ENCODE measurements at regions not wholly inside any gene's neighbourhood (a gene's known extent, or its start where the extent isn't known, plus 50 kb on each side); places are given as distances from the start of the nearest gene placed in this dataset.
"Not testable (repeated sequence)": the region's sequence is repeated elsewhere in the genome, so short reads cannot be mapped to it uniquely, and the experiment has no call there.

DNA sequence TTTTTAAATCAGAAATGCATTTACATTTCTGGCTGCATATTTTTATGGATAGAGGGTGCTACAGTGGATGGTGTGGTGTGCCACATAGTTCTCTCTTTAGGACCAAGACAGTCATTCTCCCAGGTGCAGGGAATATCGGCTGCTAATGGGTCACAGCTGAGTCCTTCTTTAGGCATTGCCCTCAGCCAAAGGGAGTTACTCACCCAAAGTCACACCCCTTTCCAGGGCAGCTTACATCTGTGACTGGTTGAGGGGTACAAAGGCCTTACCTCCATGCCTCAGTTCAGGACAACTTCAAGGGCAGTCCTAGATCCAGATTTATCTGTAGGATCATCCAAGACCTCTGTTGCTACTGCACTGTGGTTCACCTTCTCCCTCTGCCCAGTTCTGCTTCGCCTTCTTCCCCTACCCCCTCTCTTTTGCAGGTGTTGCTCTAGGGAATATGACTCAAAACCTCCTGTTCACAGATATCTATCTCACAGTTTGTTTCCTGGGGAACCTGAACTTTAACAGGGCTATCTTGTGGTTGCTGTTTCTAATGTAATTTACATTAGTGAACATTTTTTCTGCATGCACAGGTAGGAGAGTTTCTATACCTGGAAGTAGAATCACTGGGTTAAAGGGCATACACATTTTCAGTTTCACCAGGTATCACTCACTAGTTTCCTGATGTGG is 413.9 kb downstream of the RPS6KC1 start:
- DNase-seq (ENCODE audit: low spot score): no peak

DNA sequence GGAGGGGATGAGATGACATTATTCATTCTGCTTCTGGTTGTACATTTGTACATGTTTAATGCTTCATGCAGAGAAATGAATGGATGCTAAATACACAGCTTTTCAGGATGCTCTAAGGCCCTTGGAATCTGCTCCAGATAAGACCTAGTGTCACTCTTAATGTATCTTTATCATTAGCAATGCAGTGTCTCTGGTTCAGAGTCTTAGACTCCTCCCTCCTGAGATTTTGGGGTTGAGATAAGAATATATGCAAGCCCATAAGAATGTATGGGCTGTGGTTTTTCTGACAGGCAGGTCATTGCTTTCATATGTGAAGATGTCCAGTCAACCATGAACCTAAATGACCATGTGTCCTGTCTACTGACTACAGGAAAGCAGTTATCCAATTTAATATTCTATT is 415.5 kb downstream of the RPS6KC1 start:
- no peak for DNase-seq (ENCODE audit: low spot score)

DNA sequence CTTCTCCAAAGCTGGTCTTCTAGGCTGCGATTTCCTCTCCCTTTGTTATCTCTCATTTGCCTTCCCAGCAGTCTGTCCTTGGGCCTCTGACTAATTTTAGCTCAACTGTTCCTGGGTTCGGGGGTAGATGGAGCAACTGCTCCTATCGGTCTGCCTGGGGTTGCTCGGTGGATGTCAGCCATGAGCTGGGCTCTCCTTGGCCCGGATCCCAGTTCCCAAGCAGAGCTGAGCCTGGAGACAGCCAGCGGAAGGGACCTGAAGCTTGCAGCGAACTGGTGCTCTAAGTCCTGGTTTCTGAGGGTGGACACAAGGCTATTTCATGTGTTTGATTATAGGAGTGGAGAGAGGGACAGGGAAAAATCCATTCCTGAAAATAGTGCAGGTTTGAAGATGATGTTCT is 423.0 kb downstream of the RPS6KC1 start:
- DNase-seq (ENCODE audit: low spot score): peak; percentile 31

DNA sequence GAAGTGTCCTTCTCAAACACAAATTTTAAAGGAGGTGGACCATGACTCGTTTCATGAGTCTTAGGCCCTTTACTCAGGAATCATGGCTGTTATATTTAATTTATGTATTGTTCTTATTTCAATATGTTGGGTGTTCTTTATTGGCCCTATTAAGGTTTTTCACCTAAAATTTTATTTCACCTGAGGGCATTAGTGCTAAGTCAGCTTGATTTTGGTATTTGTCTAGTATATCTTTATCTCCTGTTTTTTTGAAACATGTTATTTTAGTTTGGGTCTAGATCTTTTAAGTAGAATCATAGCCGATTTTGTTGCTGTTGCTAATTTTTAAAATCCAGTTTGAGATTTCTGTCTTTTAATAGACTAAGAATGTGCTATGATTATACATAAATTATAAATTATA is 430.4 kb downstream of the RPS6KC1 start:
- no peak for DNase-seq (ENCODE audit: low spot score)

DNA sequence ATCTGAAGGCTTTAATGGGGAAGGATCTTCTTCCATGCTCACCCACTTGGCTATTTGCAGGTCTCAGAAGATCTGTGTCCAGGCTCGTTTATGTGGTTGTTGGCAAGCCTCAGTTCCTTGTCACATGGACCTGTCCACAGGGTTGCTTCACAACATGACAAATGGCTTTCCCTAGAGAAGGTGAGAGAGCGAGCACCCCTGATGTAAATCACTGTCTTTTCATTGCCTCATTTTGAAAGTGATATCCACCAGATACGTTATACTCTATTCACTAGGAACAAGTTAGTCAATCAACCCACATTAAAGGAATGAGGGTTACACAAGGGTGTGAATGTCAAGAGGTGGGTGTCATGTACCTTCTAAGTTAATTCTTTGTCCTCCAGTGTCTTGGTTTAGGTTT is 433.3 kb downstream of the RPS6KC1 start:
- no peak for DNase-seq (ENCODE audit: low spot score)

DNA sequence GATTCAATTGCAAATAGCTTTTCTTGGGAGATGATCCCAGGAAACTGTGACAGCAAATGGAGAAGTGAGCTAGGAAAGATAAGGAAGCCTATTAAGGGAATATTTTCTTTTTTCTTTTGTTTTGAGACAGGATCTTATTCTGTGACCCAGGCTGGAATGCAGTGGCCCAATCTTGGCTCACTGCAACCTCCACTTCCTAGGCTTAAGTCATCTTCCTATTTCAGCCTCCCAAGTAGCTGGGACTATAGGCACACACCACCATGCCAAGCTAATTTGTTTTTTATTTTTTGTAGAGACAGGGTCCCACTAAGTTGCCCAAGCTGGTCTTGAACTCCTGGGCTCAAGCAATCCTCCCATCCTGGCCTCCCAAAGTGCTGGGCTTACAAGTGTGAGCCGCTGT is 433.7 kb downstream of the RPS6KC1 start:
- no peak for DNase-seq (ENCODE audit: low spot score)

DNA sequence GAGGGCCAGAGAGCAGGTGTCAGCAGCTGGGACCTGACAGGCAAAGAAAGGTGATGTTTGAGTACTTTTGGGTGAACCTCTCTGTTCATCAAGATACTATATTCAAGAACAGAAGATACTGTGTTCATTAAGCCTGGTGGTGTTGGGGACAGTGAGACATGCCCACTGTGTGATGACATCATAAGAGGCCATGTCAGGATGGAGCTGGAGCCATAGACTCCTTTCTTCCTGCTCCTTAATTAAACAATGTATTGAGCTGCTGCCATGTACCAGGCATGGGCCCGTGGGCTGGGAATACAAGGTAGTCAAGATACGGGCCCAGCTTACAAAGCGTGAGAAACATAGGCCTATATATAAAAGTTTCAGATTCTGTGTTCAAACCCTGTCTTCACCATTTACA is 435.4 kb downstream of the RPS6KC1 start:
- DNase-seq (ENCODE audit: low spot score): no peak

DNA sequence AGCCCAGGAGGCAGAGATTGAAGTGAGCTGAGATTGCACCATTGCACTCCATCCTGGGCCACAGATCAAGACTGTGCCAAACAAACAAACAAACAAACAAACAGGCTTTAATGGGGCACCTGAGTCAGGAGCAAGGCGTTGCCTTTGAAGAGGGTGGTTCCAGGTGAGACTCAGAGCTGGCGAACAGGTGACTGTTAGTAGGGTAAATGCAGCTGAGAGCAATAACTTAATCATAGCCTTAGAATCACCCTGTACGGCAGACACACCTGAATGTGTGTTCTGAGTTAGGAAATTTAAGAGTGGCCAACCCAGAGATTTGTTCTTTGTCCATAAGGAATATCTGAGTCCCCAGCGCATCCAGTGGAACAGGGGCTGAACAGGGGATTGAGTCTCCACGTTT is 440.4 kb downstream of the RPS6KC1 start:
- no peak for DNase-seq (ENCODE audit: low spot score)

DNA sequence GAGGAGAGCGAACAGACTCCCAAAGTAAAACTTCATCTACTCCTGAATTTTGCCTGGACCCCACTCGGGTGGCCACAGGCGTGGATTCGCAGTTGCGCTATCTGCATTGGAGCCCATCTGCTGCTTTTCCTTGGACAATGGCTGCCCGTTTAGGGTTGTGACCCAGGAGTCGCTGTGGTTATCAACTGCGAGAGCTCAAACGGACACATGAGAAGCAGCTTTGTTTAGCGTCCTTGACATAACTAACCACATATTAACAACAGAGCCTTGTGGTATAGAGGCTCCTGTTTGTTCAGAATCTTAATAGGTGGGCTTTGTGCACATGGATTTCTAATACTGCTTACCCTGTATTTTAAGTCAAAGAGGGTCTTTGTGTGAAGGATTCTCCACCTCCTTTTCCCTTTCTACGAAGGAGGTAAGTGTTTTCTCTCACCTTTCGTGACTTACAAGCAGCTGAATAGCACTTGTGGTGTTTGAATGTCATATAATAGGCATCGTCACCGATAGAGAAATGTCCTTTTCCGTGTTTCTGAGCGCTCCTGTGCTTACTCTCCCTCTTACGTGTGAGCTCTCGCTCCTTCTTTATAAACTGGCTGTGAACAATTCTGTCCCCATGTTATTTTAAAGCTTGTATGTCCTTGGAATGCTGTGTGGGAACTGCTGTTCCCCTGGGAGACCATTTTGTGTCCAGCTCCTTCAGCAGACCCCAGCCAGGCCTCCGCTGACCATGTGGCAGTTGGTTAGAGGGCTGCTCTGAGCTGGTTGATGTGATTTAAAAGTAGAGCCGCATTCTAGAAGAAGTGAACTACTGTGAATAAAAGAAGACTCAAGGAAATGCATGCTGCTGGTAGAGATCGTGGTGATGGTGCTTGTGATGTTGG is 441.4 kb downstream of the RPS6KC1 start:
- no peak for DNase-seq (ENCODE audit: low spot score)

DNA sequence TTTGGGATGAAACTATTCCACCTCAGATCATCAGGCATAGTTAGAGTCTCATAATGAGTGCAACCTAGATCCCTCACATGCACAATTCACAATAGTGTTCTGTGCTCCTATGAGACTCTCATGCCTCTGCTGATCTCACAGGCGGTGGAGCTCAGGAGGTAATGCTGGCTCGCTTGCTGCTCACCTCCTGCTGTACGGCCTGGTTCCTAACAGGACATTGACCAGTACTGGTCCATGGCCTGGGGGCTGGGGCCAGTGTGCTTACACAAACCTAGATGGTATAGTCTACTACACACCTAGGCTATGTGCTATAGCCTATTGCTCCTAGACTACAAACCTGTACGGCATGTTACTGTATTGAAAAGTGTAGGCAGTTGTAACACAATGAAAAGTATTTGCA is 448.4 kb downstream of the RPS6KC1 start:
- no peak for DNase-seq (ENCODE audit: low spot score)

DNA sequence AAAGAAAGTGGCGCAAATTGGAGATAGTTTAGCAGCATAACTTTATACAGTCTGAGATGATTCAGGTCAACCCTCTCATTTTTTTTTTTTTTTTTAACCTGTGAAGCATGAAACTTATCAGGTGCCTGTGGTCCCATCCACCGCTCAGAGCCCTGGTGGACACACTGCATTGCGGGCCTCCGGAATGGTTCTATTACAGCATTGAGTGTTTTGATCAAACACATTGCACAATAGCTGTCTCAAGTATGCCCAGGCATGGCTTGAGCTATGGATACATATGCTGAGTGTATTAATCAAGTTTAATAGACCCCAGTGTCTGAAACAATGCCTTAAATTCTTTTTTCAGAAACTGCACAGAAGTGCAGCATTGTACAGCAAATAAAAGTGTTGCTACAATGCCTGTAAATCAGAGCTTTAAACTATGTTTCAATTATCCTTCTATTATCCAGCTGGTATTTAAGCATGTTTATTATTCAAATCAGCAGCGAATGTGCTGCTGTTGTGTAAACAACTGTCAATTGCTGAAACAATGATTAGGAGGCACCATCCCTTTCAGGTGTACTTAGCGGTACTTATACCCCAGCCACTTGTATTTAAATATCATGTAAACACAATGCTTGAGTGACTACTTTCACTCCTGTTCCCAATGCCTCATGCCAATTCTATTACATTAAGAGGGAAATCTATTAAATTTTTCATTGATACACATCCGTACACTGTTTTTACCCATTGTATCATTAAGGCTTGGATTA is 456.6 kb downstream of the RPS6KC1 start:
- DNase-seq (ENCODE audit: low spot score): no peak

DNA sequence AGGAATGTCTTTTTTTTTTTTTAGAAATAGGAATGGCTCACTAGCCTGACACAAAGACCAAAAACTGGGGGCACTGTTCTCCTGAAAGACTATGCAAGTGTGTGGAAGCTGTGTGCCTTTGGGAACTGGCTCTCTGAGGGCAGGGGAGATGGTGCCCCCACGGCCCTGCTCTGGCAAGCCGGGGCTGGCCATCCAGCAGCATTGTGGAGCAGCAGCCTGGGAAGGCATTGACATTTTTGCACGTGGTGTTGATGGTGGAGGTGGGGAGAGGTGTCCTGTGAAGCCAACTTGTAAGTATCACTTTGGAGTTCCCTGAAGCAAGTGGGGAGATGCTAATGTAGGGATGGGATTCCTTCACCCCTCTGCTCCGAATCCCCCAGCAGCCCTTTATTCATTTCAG is 460.1 kb downstream of the RPS6KC1 start:
- no peak for DNase-seq (ENCODE audit: low spot score)

DNA sequence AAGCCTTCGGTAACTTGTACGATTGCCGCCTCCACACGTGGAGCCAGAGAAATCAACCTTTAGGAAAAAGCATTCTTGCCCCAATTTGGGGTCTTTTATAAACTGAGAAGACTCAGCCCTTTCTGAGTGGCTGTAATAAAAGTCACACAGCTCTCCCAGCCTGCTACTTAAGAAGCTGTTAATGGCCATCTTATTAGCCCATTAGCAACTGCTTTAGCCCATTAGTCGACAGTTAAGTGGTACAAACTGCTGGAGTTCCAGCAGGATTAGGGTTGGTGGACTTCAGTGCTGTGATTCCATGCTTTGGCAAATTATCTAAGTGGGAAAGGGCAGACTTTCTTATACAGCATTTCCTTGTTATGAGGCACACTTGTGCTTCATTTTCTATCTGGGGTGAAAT is 461.3 kb downstream of the RPS6KC1 start:
- no peak for DNase-seq (ENCODE audit: low spot score)

DNA sequence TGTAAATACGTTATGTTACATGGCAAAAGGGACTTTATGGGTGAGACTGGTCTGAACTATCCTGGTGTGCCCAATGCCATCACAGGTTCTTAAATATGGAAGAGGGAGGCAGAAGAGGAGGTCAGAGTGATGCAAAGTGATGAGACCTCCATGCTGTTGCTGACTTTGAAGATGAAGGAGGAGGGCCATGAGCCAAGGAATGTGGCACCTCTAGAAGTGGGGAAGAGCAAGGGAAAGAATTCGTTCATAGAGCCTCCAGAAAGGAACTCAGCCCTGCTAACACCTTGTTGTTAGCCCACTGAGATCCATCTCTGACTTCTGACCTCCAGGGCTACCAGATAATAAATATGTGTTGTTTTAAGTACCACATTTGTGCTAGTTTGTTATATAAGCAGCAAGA is 462.0 kb downstream of the RPS6KC1 start:
- DNase-seq (ENCODE audit: low spot score): no peak

DNA sequence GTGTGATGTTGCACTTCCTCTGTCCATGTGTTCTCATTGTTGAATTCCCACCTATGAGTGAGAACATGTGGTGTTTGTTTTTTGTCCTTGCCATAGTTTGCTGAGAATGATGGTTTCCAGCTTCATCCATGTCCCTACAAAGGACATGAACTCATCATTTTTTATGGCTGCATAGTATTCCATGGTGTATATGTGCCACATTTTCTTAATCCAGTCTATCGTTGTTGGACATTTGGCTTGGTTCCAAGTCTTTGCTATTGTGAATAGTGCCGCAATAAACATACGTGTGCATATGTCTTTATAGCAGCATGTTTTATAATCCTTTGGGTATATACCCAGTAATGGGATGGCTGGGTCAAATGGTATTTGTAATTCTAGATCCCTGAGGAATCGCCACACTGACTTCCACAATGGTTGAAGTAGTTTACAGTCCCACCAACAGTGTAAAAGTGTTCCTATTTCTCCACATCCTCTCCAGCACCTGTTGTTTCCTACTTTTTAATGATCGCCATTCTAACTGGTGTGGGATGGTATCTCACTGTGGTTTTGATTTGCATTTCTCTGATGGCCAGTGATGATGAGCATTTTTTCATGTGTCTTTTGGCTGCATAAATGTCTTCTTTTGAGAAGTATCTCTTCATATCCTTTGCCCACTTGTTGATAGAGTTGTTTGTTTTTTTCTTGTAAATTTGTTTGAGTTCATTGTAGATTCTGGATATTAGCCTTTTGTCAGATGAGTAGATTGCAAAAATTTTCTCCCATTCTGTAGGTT is 463.6 kb downstream of the RPS6KC1 start:
- DNase-seq (ENCODE audit: low spot score): not testable (repeated sequence)

DNA sequence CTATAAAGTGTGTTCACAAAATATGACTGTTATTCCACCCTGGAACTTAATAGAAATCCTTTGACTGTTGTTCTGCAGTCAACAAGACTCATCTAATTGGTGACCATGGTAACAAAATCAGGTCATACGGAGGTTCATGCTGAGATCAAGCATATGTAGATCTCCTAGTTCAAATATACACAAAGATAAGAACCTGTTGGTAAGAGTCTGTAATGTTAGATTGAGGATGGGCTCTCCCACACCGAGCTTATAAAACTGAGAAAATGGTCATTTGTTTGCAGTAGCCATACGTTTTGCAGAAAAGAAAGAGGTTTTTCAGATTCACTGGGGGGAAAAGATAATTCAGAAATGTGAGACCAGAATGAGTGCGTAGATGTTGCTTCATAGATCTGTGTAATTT is 468.1 kb downstream of the RPS6KC1 start:
- DNase-seq (ENCODE audit: low spot score): no peak

DNA sequence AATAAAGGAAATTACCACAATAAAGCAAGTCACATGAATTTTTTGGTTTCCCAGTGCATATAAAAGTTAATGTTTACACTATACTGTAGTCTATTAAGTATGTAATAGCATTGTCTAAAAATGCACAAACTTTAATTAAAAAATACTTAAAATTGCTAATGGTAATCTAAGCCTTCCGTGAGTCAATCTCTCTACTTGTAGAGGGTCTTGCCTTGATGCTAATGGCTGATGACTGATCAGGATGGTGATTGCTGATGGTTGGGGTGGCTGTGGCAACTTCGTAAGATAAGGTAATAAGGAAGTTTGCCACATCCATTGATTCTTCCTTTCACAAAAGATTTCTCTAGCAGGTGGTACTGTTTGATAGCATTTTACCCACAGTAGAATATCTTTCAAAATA is 466.6 kb upstream of the PROX1 start:
- DNase-seq (ENCODE audit: low spot score): no peak

DNA sequence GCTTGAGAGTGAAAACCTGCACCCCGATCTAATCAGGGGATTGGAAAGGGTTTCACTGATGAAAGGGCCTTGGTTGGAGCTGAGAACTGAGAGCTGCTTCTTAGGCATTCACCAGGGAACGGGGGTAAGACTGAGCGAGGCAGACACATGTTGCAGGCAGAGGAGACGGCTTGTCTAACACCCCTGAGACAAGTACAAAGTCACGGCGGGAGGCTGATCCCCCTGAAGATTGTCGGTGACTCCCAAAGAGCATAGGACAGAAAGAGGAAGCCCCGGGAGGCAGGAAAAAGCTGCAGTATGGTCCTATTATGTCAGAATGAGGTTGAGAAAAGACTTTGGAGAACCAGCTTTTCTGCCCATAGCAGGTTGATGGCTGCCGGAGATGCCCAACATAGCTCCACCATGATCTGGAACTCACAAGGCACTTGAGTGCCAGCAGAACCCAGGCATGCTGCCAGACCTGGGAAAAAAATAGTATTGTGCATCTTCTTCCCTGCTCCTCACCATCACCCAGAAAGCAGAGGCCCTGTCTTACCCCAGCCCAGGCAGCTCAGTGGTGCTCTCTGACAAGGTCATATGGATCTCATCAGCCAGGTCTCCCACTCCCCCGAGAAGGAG is 463.9 kb upstream of the PROX1 start:
- no peak for DNase-seq (ENCODE audit: low spot score)

DNA sequence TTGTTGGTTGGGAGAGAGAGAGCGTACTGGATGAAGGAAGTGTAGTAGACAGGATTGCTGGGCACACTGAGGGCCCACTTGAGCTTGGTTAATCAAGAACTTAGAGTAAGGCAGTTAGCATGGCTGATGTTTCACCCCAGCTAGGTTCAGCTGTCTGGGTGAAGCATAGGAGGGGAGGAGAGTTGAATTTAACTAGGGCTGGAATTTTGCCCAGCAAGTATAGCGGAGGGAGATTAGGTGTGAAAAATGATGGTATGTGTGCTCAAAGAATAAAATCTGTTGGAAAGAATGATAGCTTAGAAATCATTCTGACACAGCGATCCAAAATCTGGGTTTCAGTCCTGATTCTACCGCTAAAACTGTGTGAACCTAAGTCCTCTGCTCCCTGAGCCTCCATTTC is 461.5 kb upstream of the PROX1 start:
- no peak for DNase-seq (ENCODE audit: low spot score)

DNA sequence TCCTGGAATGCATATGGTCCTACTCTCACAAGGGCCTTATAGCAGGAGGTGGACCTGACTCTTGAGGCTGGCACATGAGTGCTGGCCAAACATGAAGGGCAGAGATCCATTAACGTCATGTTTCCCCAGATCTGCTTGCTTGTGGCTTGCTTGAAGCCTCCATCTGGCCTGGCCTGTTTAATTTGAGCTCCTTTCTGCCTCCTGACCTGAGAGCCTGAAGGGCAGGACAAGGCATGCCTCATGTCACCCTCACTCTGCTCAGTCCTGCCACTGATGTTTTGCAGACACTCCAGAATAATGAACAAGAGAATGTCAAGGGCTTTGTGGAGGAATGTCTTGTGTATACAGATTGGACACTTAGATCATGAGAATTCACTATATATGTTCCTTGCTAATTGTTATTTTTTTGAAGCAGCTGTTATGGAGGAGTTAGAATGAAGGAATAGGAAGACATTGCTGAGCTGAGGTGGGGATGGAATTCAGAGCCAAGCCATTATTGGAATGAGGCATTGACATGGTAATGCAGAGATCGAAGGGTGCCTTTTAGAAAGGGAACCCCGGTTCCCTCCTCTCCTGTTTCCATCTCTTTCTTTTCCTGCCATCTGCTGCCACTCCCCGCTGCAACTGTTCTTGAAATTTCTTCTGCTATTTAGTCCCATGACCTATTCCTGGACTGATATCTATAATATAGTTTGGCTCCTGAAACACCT is 457.0 kb upstream of the PROX1 start:
- DNase-seq (ENCODE audit: low spot score): no peak
